HG03175 (cell line): ENCODE measurements at regions not wholly inside any gene's neighbourhood (a gene's known extent, or its start where the extent isn't known, plus 50 kb on each side); places are given as distances from the start of the nearest gene placed in this dataset.
"Not testable (repeated sequence)": the region's sequence is repeated elsewhere in the genome, so short reads cannot be mapped to it uniquely, and the experiment has no call there.

Experiments used
- ATAC-seq: cut with Tn5 transposase; IDR thresholded peaks from one replicate; pipeline ENCODE4 v1.9.1; 2021; ENCODE audit warnings: mild to moderate bottlenecking, moderate library complexity; ENCODE audit not compliant: unreplicated experiment

DNA sequence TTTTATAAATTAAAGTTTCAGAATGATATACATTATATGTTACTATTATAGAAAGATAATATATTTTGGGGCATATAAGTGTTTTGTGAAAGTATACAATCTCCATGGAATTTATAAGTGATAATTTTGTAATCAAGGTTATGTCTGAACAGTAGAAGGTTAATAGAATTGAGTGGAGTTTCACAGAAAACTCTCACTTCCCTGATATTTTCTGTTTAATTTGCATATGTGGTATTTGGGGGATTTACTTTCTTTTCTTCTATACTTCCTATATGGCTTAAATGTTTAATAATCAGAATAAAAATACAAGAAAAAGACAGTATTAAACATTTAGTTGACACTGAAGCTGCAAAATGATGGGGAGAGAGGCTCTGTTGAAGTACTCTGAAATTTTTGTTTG, 848.5 kb downstream of the DACH1 start:
- ATAC-seq, result no peak

DNA sequence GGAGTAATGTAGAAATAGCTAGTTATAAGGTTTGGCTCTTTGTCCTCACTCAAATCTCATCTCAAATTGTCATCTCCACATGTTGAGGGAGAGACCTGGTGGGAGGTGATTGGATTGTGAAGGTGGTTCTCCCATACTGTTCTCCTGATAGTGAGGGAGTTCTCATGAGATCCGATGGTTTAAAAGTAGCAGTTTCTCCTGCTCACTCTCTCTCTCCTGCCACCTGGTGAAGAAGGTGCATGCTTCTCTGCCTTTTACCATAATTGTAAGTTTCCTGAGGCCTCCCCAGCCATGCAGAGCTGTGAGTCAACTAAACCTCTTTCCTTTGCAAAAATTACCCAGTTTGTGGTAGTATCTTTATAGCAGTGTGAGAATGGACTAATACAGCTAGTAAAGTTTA, 849.4 kb downstream of the DACH1 start:
- ATAC-seq, result no peak

DNA sequence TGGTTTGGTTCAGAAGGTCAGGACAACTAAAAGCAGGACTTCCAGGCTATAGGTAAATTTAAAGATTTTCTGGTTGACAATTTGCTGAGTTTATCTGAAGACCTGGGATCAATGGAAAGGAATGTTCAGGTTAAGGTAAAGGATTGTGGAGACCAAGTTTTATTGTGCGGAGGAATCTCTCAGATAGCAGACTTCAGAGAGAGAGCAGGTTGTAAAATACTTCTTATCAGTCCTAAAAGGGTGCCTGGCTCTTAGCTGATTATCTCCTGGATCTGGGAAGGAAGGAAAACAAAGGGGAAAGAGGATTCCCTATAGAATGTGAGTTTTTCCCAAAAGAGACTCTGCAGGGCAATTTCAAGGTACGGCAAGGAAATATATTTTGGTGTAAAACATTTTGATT, 851.5 kb downstream of the DACH1 start:
- ATAC-seq, result no peak

DNA sequence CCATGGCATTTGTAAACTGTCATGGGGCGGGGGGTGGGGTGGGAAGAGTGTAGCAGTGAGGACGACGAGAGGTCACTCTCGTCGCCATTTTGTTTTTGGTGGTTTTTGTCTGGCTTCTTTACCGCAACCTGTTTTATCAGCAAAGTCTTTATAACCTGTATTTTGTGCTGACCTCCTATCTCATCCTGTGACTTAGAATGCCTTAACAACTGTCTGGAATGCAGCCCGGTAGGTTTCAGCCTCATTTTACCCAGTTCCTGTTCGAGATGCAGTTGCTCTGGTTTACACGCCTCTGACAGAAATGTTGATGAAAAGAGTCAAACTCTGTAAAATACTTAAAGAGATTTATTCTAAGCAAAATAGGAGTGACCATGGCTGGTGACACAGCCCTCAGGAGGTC, 852.0 kb downstream of the DACH1 start:
- no peak for ATAC-seq

DNA sequence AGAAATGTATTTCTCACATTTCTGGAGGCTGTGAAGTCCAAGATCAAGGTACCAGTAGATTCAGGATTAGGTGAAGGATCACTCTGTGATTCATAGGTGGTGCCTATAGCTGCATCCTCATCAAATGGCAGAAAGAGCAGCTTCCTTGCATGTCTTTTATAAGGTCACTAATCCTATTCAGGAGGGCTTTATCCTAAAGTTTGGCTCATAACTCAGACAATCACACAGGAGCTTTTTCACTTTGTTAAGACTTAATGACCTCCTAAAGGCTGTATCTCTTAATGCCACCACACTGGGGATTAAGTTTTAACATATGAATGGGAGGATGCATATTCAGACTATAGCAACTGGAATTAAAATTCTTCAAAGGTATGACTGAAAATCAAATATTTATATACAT, 861.1 kb downstream of the DACH1 start:
- ATAC-seq, result no peak

DNA sequence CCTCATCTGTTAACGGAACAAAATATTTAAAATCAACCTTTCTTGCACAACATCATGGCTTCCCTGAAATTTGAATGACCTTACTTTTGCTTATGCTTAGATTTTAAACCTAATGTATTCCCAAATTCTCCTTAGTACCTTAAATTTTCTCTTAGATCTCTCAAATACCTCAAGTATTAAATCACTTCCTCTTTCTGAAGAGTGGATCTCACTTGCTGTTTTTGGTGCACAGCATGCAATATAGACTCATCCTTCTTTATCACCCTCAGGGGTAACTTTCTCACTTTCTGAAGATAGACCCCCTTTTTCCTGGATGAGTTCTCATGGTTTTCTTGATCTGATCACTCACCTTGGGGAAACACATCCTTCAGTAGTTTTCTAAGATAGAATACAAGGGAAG, 871.7 kb downstream of the DACH1 start:
- no peak for ATAC-seq

DNA sequence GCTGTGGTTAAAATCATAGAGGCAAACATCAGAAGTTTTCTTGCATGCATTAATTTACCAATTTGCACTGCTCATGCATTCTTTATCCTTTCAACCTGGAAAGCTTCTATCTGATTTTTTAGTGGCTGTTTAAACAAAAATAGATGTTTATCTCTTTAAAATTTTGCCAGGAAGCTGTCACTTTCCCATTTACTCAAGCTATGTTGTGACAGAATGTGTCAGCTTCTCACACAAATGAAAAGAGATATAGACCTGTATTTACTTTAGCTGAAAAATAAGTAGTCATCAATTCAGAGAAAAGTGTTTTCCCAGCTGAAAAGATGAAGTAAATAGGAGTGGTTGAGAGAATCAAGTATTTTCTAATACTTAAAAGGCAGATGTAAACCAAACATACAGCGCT, 872.8 kb downstream of the DACH1 start:
- no peak for ATAC-seq

DNA sequence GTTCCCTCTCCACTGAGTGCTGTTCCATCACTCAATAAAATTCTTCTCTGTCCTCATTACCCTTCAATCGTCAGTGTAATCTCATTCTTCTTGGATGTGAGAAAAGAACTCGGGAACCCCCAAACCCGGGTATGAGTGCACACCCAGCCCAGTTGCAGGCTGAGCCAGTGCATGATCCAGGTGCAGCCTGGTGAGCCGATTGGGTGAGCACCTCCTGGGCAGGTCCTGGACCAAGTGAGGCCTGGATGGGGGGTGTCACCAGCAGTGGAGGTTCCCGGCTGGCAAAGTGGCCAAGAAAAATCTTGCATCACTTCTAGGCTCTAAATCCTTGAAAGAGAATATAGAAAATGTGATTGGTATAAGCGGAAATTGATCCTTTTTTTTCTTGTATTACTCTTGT, 878.8 kb upstream of the KLHL1 start:
- no peak for ATAC-seq

DNA sequence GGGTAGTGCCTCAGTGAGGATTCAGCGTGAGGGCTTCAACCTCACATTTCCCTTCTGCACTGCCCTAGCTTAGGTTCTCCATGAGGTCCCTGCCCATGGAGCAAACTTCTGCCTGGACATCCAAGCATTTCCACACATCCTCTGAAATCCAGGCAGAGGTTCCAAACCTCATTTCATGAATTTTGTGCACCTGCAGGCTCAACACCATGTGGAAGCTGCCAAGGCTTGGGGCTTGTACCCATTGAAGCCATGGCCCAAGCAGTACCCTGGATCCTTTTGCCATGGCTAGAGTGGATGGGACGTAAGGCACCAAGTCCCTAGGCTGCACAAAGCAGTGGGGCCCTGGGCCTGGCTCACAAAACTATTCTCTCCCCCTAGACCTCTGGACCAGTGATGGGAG, 877.1 kb upstream of the KLHL1 start:
- no peak for ATAC-seq

DNA sequence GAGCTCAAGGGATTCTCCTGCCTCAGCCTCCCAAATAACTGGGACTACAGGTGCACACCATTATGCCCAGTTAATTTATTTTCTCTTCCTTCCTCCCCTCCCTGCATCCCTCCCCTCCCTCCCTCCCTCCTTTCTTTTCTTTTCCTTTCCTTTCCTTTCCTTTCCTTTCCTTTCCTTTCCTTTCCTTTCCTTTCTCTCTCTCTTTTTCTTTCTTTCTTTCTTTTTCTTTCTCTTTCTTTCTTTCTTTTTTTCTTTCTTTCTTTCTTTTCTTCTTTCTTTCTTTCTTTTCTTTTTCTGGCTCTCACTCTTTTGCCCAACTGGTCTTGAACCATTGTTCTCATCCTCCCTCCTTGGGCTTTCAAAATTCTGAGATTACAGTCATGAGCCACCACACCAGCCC, 873.0 kb upstream of the KLHL1 start:
- ATAC-seq, result not testable (repeated sequence)

DNA sequence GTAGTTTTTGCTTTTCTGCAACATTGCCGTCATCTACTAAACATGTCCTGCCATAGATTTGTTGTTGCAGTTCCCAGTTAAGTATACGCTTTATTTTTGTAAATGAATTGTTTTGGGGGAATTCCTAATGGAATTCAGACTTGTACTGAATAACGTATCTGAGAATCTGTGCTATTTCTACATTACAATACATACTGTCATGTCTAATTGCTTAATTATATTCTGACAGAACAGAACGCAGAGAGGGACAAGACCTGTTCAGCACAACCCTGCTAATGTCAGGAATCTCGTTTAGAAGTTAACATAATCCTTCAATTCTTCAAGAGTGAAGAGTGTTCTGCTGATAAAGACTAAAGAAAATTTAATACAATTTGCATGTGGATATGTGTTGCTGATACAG, 861.1 kb upstream of the KLHL1 start:
- no peak for ATAC-seq

DNA sequence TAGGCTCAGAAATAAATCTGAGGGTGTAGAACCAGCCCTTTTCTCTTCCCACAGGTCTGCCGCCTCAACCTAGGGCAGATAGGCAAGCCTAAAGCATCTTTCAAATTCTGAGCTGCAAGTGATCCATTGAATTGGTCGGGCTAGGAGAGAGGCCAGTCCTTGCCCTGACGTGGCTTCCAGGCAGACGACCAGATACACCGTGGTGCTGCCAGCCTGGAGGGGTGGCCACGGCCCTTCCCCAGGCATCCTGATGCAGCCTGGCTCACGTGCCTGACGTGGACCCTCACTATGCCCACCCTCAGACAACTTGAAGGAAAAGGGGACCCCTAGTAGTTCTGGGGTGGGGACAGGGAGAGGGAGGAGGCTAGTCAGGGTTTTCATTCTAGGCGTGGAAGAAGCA, 859.3 kb upstream of the KLHL1 start:
- ATAC-seq, result no peak

DNA sequence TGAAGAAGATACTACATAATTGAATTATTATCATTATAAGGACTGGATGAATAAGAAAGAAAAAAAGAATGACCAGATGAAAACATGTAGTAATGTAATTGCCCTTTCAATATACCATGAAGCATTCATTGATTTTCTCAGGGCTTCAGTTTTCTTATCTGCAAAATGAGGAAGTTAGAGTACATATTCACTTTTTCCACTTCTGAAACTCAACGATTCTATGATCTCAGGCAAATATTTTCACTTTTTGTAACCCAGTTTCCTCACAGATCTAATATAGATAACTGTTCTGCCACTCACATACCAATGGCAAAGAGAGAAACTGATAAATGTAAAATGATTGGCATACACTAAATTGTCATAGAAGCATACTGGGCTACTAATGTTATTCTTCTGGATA, 856.6 kb upstream of the KLHL1 start:
- no peak for ATAC-seq

DNA sequence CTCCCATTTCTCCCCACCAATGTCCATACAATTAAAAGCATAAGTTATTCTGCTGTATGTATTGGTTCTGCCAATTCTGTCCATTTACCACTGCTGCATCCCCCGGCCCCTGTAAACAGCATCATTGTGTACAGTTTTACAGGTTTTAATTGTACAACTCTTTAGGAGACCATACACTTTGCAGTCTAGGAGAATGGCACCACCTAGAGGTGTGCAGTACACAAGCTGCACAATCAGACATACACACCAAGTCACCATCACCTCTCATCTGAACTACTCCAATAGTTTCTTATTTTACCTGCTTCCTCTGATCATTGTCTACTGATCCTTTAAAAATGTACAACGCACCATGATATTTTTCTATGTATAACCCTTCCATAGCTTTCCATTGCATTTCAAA, 855.9 kb upstream of the KLHL1 start:
- ATAC-seq, result no peak

DNA sequence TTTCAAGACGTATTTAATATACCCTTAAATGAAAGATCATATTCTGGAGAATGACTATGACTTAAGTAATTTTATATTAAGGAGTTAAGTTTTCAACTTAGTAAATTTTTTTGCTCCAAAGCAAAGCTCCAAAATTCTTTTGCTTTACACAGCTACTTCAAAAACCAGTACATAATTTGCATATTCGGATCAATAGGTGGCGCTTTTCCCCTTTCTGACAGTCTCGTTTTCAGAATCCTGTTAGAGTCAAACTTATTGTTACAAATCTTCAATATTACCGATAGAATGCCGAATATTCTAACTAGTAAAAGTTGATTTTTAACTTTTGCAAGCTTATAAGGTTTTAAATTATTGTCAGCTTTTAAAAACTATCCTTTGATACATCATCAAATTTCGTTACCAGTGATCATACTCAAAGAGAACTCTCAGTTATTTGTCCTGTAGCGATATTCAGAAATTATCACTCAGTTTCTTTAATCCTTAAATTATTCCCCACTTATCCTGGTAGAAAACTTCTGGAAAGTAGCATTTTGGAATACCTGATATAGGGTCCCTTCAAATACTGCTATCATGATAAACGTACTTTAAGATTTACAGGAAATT, 852.7 kb upstream of the KLHL1 start:
- no peak for ATAC-seq

DNA sequence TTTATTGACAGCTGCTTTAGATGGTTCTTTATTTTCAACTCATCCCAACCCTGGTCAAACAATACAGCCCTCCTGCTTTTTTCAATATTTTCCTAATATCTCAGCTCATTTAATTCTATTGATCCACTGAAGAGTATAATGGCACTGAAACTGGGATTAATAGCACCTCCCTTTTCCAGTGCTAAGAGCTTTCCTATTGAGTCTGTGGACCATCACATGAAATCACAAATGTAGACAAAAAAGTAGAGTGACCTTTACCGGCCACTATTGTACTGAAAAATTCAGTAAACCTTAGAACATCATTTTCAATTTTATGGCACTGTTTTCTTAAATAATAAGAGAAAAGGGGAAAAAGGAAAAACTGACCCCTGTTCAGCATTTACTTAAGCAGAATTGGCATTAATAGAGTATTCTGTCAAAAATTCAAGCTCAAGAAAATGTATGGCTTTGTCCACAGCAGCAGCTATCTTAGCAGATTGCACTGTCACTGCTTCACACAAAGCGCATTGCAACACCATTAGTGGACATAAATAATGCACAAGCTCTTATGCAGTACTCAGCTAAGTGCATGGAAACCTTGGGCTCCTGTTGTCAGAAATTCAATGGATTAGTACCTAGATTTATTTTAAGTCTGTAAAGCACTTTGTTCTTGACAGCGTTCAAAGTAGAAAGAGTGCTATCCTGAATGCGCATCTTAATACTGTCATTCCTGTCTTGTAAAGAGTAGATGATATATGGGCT, 851.0 kb upstream of the KLHL1 start:
- no peak for ATAC-seq

DNA sequence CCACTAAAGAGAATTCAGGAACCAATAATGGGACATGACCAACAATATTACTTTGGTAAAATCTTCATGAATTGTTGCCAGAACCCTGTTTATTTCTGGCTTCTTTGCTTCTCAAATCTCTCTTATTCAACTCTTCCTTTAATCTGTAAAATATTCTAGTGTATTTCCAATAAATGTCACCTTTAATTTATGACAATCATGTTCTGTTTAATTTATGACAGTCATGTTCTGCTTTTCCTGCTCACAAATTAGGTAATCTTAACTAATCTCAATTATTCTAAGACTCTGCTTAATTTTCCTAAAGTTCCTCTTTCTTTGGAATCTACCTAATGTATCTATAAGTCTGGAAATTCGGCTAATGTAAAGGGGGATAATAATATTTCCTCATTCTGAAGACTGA, 847.6 kb upstream of the KLHL1 start:
- ATAC-seq, result no peak

DNA sequence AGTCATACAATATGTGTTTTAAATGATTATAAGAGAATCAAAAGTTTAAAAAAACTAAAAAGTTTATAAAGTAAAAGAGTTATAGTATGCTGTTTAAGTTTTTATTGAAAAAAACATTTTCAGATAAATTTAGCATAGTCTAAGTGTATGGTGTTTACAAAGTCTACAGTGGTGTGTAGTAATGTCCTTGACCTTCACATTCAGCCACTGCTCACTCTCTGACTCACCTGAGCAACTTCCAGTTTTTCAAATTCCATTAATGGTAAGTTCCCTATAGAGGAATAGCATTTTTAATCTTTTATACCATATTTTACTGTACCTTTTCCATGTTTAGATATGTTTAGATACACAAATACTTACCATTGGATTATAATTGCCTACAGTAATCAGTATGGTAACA, 842.4 kb upstream of the KLHL1 start:
- no peak for ATAC-seq

DNA sequence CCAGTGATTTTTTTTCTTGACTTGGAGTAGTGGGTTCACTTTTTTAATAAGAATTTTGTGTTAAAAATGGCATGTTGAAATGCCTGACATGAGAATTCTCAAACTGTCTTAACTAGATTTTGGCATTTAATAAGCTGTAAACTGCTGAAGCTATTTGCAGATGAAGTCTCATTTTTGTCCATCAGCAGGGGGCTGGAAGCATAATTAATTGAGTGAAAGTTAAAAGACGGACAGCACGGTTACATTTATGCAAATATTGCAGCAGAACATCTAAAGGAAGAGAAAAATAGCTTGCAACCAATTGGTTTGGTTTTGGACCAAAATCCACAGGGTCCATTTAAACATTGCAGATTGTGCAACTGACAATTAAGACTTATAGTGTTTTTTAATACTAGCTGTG, 837.3 kb upstream of the KLHL1 start:
- no peak for ATAC-seq

DNA sequence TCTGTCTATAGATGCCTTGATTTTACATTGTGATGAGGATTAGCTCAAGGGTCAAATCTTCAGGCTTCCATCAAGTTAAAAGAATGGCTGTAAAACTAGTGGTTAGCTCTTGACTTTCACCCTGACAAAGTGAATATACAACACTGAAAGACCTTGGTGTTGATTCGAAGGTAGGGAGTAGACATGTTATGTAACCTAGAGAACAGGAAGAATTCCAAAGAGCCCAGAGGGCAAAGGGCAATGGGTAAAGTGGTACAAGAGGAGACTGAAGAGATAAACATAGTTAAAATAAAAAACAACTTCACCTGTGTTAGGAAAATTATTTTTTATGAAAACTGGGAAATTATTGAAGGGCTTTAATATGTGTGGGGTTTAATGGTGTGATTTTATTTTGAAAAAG, 833.2 kb upstream of the KLHL1 start:
- ATAC-seq, result no peak

DNA sequence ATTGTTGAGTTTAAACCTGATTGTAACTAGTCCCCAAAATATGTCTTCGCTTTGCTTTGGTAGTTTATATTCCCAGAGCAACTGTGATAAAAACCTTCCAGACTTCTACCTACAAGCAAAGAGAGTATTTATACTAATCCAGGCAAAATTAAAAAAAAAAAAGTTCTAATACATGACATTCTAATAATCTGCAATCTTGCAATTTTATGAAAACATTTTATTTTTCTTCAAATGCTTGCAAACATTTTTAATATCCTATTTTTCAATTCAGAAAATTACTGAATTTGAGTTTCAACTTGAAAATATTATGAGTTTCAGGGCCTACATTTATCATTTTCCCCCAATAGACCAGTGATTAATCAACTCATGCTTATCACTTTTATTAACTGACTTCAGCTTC, 830.2 kb upstream of the KLHL1 start:
- no peak for ATAC-seq

DNA sequence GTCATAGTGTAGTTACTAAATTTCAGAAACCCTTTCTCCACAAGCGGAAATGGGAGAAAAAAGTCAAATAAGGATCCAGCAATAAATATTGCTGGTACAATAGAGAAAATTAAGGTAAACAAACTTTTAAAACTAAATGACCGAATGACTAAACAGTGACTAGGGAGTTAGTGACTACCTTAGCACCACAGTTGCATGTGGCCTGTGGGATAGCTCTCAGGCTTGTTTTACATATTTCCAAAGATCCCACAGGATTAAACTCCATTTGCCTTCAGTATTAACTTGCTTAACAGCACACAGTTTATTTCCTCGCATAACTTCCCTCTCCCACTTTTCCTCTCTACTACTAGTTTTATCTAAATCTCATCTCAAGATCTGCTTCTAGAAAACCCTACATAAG, 824.3 kb upstream of the KLHL1 start:
- no peak for ATAC-seq
